IMR-90 (cell line): ENCODE measurements at regions not wholly inside any gene's neighbourhood (a gene's known extent, or its start where the extent isn't known, plus 50 kb on each side); places are given as distances from the start of the nearest gene placed in this dataset.
"Not testable (repeated sequence)": the region's sequence is repeated elsewhere in the genome, so short reads cannot be mapped to it uniquely, and the experiment has no call there.

Experiments used
- ATAC-seq: fragments of 200-7000 bp; cut with Tn5 transposase; 2 replicates; pipeline ENCODE4 v1.9.1; 2020; ENCODE audit warnings: low read depth, mild to moderate bottlenecking, moderate library complexity
- BruUV-seq: library from RNA; stranded (reverse); fragments of 400-500 nt; replicated peaks from 2 replicates; lab custom pipeline; 2021; lab: Mats Ljungman, UMichigan
- CTCF ChIA-PET: fragments of 300-600 bp; formaldehyde crosslinking; extraction: SDS; loops from one replicate; lab custom pipeline; 2021; ENCODE audit warnings: antibody characterized with exemption; lab: Yijun Ruan, JAX
- POLR2A ChIA-PET: fragments of 300-600 bp; sonication (Branson Sonifier 250); formaldehyde crosslinking; loops from one replicate; lab custom pipeline; 2022; ENCODE audit warnings: antibody characterized with exemption; ENCODE audit not compliant: unreplicated experiment; lab: Charles Lee
- DNase-seq: peaks from one replicate; pipeline ENCODE4 v3.0.0; 2013
- H2AFZ ChIP-seq: replicated peaks from 2 replicates; pipeline ENCODE3; 2013; ENCODE audit warnings: low read length, mild to moderate bottlenecking; ENCODE audit not compliant: poor library complexity
- H2AK5ac ChIP-seq: 2 replicates; pipeline ENCODE4 v1.6.1; 2013; ENCODE audit warnings: low read depth, low read length, inconsistent platforms
- H2AK9ac ChIP-seq: replicated peaks from 2 replicates; pipeline ENCODE3; 2013; ENCODE audit warnings: mild to moderate bottlenecking, low read depth, low read length, moderate library complexity; ENCODE audit not compliant: poor library complexity
- H2BK120ac ChIP-seq: 2 replicates; pipeline ENCODE4 v1.6.1; 2013; ENCODE audit warnings: low read depth, low read length, inconsistent platforms
- H2BK15ac ChIP-seq: 3 replicates; pipeline ENCODE4 v1.6.1; 2013; ENCODE audit warnings: low read depth, low read length, inconsistent platforms
- H2BK20ac ChIP-seq: 2 replicates; pipeline ENCODE4 v1.6.1; 2013; ENCODE audit warnings: low read depth, mild to moderate bottlenecking, inconsistent platforms, low read length, moderate library complexity
- H2BK5ac ChIP-seq: 2 replicates; pipeline ENCODE4 v1.6.1; 2013; ENCODE audit warnings: mild to moderate bottlenecking, low read depth, low read length, inconsistent platforms; ENCODE audit not compliant: poor library complexity, severe bottlenecking
- H3K14ac ChIP-seq: replicated peaks from 2 replicates; pipeline ENCODE4 v1.6.1; 2013; ENCODE audit warnings: low read depth, low read length, inconsistent platforms
- H3K18ac ChIP-seq: 2 replicates; pipeline ENCODE4 v1.6.1; 2013; ENCODE audit warnings: low read depth, low read length, control low read depth
- H3K23ac ChIP-seq: 2 replicates; pipeline ENCODE4 v1.6.1; 2013; ENCODE audit warnings: low read depth, low read length, inconsistent platforms
- H3K27ac ChIP-seq: 2 replicates; pipeline ENCODE4 v1.5.1; 2013; ENCODE audit warnings: mild to moderate bottlenecking, control low read depth, low read length; ENCODE audit not compliant: insufficient read depth
- H3K27me3 ChIP-seq: 2 replicates; pipeline ENCODE4 v1.6.1; 2013; ENCODE audit warnings: low read length; ENCODE audit not compliant: control insufficient read depth, insufficient read depth
- H3K36me3 ChIP-seq: 2 replicates; pipeline ENCODE4 v1.6.1; 2013; ENCODE audit warnings: low read length, mixed read lengths; ENCODE audit not compliant: control insufficient read depth, insufficient read depth
- H3K4ac ChIP-seq: 2 replicates; pipeline ENCODE4 v1.6.1; 2013; ENCODE audit warnings: low read depth, low read length, inconsistent platforms
- H3K4me1 ChIP-seq: 2 replicates; pipeline ENCODE4 v1.6.1; 2013; ENCODE audit warnings: low read length, mixed read lengths; ENCODE audit not compliant: control insufficient read depth, insufficient read depth
- H3K4me2 ChIP-seq: 2 replicates; pipeline ENCODE4 v1.6.1; 2013; ENCODE audit warnings: low read depth, mild to moderate bottlenecking, control low read depth, low read length, moderate library complexity
- H3K4me3 ChIP-seq: 2 replicates; pipeline ENCODE4 v1.5.1; 2013; ENCODE audit warnings: low read depth, mild to moderate bottlenecking, control low read depth, low read length, moderate library complexity; ENCODE audit not compliant: insufficient read depth
- H3K56ac ChIP-seq: 2 replicates; pipeline ENCODE4 v1.6.1; 2013; ENCODE audit warnings: low read length, inconsistent platforms; ENCODE audit not compliant: insufficient read depth; ENCODE audit errors: extremely low read depth
- H3K79me1 ChIP-seq, 2 experiments: 2 replicates each; pipeline ENCODE4 v1.6.1; 2013; ENCODE audit warnings: low read length in 2 of 2, inconsistent platforms in 1 of 2, low read depth in 1 of 2
- H3K9ac ChIP-seq: 2 replicates; pipeline ENCODE4 v1.6.1; 2013; ENCODE audit warnings: low read depth, low read length, control low read depth
- H3K9me1 ChIP-seq: 2 replicates; pipeline ENCODE4 v1.6.1; 2013; ENCODE audit warnings: low read length, inconsistent platforms; ENCODE audit not compliant: insufficient read depth
- H3K9me3 ChIP-seq: 2 replicates; pipeline ENCODE4 v1.6.1; 2013; ENCODE audit warnings: low read length; ENCODE audit not compliant: control insufficient read depth, insufficient read depth
- H4K20me1 ChIP-seq: 2 replicates; pipeline ENCODE4 v1.6.1; 2013; ENCODE audit warnings: low read length, inconsistent platforms; ENCODE audit not compliant: insufficient read depth
- H4K5ac ChIP-seq: 2 replicates; pipeline ENCODE4 v1.6.1; 2013; ENCODE audit warnings: mild to moderate bottlenecking, low read depth, low read length, control low read depth
- H4K8ac ChIP-seq, 2 experiments: 2 replicates each; pipeline ENCODE4 v1.6.1; 2013; ENCODE audit warnings: low read depth in 2 of 2, low read length in 2 of 2, control low read depth in 1 of 2, inconsistent platforms in 1 of 2
- H4K91ac ChIP-seq: 2 replicates; pipeline ENCODE4 v1.6.1; 2013; ENCODE audit warnings: low read depth, low read length, inconsistent platforms; ENCODE audit not compliant: insufficient read depth
- WGBS, 2 experiments: methylation state at CpG; one replicate each; pipeline versions ENCODE4 v1.1.5 to v1.1.7; 2013; ENCODE audit warnings: missing lambda C conversion rate in 2 of 2; ENCODE audit not compliant: insufficient read length in 1 of 2; ENCODE audit errors: extremely low coverage in 2 of 2; 5-methylcytosine and 5-hydroxymethylcytosine counted together
- dilution Hi-C: fragments of 300-500 bp; cut with HindIII; formaldehyde crosslinking; loops from one replicate; pipeline ENCODE4 v1.14.3; 2018; ENCODE audit warnings: low sequenced_read_pairs; ENCODE audit not compliant: unreplicated experiment
- in situ Hi-C: fragments of 300-500 bp; cut with MboI; formaldehyde crosslinking; loops from 3 replicates; pipeline ENCODE4 v1.14.3; 2019; ENCODE audit warnings: low sequenced_read_pairs, inconsistent platforms, mixed read lengths
- intact Hi-C: fragments of 100-400 bp; cut with micrococcal nuclease; formaldehyde crosslinking; loops from 2 replicates; pipeline ENCODE4 v1.10.0; 2022

DNA sequence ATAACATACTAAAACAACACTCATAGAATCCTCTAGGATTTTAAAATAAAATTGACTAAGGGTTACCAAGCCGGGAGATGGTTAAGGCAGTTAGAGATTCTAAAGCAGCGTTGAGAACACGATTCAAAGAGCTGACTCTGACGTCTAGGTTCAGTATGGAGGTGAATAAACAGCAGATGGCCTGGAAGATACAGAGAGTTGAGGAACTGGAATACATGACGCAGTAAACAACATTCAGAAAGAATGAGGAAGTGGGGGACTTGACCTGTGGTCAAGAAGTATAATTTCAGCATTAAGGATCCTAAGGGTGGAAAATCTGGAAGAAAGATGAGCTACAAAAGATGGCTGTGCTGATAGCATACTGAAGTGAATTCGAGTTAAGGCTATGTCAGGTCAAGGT is 172.5 kb upstream of the NBPF9 start:
- H3K4me1 ChIP-seq, DNase-seq, H2BK5ac ChIP-seq, H4K8ac ChIP-seq, BruUV-seq, H4K5ac ChIP-seq, H3K36me3 ChIP-seq, dilution Hi-C loops, H4K20me1 ChIP-seq, ATAC-seq, H3K23ac ChIP-seq, H3K27ac ChIP-seq, CTCF ChIA-PET, H3K14ac ChIP-seq, H2AK9ac ChIP-seq, H2BK15ac ChIP-seq, intact Hi-C loops, H2BK120ac ChIP-seq, H4K91ac ChIP-seq, H2AFZ ChIP-seq, H3K9me1 ChIP-seq, H3K79me1 ChIP-seq, H3K18ac ChIP-seq, H3K9me3 ChIP-seq, H3K27me3 ChIP-seq, H2BK20ac ChIP-seq, H3K4me2 ChIP-seq, H3K9ac ChIP-seq, H2AK5ac ChIP-seq, H3K4me3 ChIP-seq, POLR2A ChIA-PET, in situ Hi-C loops, H3K56ac ChIP-seq, H3K4ac ChIP-seq: not testable (repeated sequence)
- WGBS, 2 experiments, result no CpG with 5 or more reads among the region's 6 CpGs

DNA sequence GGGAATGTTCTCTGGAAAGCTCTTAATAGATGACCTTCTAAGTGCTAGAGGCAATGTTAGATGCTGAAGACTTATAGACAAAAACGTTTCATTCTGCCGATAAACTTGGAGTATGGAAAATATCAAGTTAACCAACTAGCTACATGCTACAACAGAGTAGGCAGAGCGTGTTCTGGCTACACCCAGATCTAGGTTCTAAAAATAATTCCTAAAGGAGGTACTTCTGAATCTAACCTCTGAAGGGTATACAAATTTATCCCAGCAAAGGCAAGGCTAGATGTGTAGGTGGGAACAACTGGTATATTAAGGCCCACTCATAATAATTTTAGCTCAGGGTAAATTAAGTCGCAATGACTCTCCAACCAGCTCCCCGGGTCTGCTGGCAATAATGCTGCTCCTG is 173.1 kb upstream of the NBPF9 start:
- H3K9me3 ChIP-seq, dilution Hi-C loops, H3K56ac ChIP-seq, H2AK5ac ChIP-seq, intact Hi-C loops, H3K4ac ChIP-seq, H4K8ac ChIP-seq, H2BK20ac ChIP-seq, CTCF ChIA-PET, H3K9me1 ChIP-seq, H2AFZ ChIP-seq, H3K4me2 ChIP-seq, H2AK9ac ChIP-seq, H3K79me1 ChIP-seq, H3K18ac ChIP-seq, H3K27me3 ChIP-seq, ATAC-seq, H2BK15ac ChIP-seq, H2BK5ac ChIP-seq, H4K20me1 ChIP-seq, H3K4me3 ChIP-seq, H2BK120ac ChIP-seq, in situ Hi-C loops, H4K91ac ChIP-seq, H3K4me1 ChIP-seq, H3K27ac ChIP-seq, H3K36me3 ChIP-seq, BruUV-seq, H4K5ac ChIP-seq, DNase-seq, H3K23ac ChIP-seq, H3K14ac ChIP-seq, POLR2A ChIA-PET, H3K9ac ChIP-seq: not testable (repeated sequence)
- no CpG with 5 or more reads among the region's 5 CpGs for whole genome bisulfite sequencing, 2 experiments
